ENCODE measurements at regions not wholly inside any gene's neighbourhood (a gene's known extent, or its start where the extent isn't known, plus 50 kb on each side); places are given as distances from the start of the nearest gene placed in this dataset.
"Not testable (repeated sequence)": the region's sequence is repeated elsewhere in the genome, so short reads cannot be mapped to it uniquely, and the experiment has no call there.

DNA sequence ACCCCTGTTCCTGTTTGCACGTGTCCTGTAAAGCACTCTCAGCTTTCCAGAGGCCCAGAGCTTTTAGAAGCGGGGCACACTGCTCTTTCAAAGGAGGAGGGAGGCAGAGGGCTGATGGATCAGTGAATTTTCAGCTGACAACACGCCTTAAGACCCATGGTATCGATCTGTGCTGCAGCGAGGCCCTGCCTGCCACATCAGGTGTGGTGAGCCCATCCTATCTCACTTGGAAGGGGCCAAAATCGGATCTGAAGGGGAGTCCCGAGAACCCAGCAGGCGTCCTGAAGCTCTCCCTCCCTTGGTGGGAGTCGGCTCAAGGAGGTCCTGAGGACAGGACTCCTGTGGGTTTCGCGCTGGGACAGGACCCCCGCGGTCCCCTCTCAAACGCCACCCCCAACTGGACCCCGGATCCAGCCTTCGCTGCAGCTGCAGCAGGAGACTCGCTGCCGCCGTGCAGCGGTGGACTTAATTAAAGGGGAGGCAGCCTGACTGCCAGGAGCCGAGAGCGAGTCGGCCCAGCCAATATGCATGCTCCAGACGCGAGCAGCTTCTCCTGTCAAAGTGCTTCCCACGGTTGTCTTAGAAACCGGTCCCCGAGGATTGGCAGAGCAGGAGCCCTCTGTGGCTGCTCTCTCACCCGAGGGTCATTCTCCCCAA is 580.0 kb upstream of the ZNF337 start:
- H3K36me3 ChIP-seq (ENCODE audit: control insufficient read depth, insufficient read depth, low read length), result no peaks in the 10 kb centered on the region
- no peaks in the 10 kb centered on the region for H3K4me1 ChIP-seq (ENCODE audit: control insufficient read depth, insufficient read depth, low read length)
- H3K9ac ChIP-seq (ENCODE audit: low read depth, low read length), result no peak overlapping the region
- H3K27me3 ChIP-seq (ENCODE audit: control insufficient read depth, insufficient read depth, low read length), result peaks cover 2% of the 10 kb centered on the region
- no peak overlapping the region for H3K4me3 ChIP-seq (ENCODE audit: low read depth, low read length)
- no peaks in the 10 kb centered on the region for H3K9me3 ChIP-seq (ENCODE audit: control insufficient read depth, insufficient read depth, low read length)

DNA sequence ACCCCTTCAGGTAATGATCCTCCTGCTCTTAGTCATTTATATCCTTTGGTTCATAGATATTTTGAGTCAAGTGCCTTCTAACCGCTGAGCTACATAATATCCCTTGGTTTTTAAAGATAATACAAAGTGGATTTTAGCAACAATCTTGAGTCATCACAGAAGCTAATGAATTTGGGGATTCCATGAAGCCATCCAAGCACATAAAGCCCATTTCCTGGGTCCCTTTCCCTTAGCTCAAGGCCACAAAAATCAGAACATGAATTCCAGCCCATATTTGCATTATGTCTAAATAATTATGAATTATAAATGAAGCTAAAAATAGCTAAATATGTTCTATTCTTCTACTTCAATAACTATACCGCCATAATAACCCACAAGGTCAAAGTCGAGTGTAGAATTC is 572.1 kb upstream of the ZNF337 start:
- H3K4me1 ChIP-seq (ENCODE audit: control insufficient read depth, insufficient read depth, low read length); H3K9ac ChIP-seq (ENCODE audit: low read depth, low read length); H3K9me3 ChIP-seq (ENCODE audit: control insufficient read depth, insufficient read depth, low read length); H3K4me3 ChIP-seq (ENCODE audit: low read depth, low read length); H3K36me3 ChIP-seq (ENCODE audit: control insufficient read depth, insufficient read depth, low read length); H3K27me3 ChIP-seq (ENCODE audit: control insufficient read depth, insufficient read depth, low read length): not testable (repeated sequence)

DNA sequence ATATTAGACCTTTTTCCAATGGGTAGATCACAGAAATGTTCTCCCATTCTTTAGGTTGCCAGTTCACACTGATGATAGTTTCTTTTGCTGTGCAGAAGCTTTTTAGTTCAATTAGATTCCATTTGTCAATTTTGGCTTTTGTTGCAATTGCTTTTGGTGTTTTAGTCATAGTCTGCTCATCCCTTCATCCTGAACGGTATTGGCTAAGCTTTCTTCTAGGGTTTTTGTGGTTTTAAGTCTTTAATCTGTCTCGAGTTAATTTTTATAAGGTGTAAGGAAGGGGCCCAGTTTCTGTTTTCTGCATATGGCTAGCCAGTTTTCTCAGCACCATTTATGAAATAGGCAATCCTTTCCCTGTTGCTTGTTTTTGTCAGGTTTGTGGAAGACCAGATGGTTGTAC is 564.3 kb upstream of the ZNF337 start:
- H3K9me3 ChIP-seq (ENCODE audit: control insufficient read depth, insufficient read depth, low read length); H3K4me3 ChIP-seq (ENCODE audit: low read depth, low read length); H3K27me3 ChIP-seq (ENCODE audit: control insufficient read depth, insufficient read depth, low read length); H3K9ac ChIP-seq (ENCODE audit: low read depth, low read length); H3K4me1 ChIP-seq (ENCODE audit: control insufficient read depth, insufficient read depth, low read length); H3K36me3 ChIP-seq (ENCODE audit: control insufficient read depth, insufficient read depth, low read length): not testable (repeated sequence)

DNA sequence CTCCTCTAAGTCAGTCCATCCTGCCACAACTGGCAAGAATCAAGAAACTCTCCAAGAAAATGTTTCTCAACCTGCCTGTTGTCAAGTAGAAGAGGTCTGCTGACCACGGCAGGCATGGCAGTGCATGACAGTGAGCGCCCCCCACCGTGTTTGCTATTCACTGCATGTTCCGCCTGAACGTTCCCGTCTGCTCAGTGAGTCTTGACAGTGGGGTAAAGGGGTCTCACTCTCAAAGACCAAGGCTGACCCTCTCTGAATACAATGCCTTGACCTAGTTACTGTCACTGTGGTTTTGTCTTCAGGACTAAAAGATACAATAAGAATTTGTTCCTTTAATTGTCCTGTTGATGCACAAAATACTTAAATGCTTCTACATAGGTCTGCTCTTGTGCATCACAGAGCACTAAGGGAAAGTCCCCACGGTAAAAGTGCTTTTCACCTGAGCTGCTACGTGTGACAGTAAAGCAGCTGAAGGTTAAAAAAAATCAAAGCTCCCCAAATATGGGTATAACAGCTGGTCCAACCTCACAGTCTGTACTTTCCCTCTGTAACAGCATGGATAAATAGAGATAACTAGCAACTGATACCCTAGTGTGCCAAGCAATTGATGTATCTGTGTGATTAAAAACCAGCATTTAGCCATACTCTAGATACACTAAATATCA is 555.8 kb upstream of the ZNF337 start:
- not testable (repeated sequence) for H3K4me1 ChIP-seq (ENCODE audit: control insufficient read depth, insufficient read depth, low read length); H3K9ac ChIP-seq (ENCODE audit: low read depth, low read length); H3K9me3 ChIP-seq (ENCODE audit: control insufficient read depth, insufficient read depth, low read length); H3K27me3 ChIP-seq (ENCODE audit: control insufficient read depth, insufficient read depth, low read length); H3K4me3 ChIP-seq (ENCODE audit: low read depth, low read length); H3K36me3 ChIP-seq (ENCODE audit: control insufficient read depth, insufficient read depth, low read length)

DNA sequence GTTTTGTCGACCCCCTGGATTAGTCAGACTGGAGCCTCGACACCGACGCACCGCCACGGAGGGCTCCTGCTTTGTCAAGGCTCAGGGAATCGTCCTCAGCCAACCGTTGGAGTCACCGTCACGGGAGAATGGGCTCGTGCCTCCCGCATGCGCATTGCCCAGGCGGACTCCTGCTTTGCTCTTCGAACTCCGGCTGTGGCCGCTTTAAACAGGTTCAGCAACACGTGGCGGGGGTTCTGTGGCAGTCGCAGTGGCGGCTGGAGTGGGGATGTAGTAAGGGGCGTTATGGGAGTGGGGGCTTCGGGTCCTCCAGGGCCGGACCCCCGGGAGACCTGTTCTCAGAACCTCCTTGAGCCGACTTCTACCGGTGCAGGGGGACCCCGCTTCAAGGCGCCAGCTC is 554.7 kb upstream of the ZNF337 start:
- H3K9me3 ChIP-seq (ENCODE audit: control insufficient read depth, insufficient read depth, low read length); H3K27me3 ChIP-seq (ENCODE audit: control insufficient read depth, insufficient read depth, low read length); H3K9ac ChIP-seq (ENCODE audit: low read depth, low read length); H3K4me3 ChIP-seq (ENCODE audit: low read depth, low read length); H3K36me3 ChIP-seq (ENCODE audit: control insufficient read depth, insufficient read depth, low read length); H3K4me1 ChIP-seq (ENCODE audit: control insufficient read depth, insufficient read depth, low read length): not testable (repeated sequence)

DNA sequence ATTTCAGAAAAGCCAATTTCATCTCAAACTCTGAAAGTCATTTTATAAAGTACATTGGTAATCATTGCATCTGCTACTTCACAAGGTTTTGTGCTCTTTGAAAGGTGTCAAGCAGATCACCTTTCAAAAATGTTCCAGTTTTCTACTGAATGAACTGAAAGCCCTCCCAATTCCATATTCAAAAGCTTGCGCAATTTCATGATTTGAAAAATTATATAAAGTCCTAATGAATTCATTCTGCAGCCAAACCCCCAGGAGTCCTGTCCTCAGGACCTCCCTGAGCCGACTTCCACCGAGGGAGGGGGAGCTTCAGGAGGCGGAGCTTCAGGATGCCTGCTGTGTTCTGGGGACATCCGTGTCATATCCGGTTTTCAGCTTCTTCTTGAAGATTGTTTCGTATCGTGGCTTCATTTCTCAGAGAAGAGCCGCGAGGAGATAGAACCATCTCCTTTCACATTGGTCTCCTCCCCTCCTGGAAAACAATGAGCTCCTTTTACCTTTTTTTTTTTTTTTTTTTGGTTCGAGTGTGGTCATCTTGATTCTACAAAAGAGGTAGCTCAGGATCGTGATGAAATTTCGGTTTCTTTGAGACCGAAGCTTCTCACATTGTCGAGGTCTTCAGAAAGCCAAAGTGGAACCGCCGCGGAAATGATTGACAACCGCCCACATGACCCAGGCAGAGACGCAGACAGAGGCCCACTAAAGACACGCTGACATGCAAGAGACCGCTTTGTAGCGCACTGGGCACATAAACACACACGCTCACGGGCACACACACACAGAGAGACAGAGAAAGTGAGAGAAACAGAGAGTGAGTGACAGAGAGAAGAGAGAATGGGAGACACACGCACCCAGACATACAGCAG is 553.8 kb upstream of the ZNF337 start:
- not testable (repeated sequence) for H3K9ac ChIP-seq (ENCODE audit: low read depth, low read length)

DNA sequence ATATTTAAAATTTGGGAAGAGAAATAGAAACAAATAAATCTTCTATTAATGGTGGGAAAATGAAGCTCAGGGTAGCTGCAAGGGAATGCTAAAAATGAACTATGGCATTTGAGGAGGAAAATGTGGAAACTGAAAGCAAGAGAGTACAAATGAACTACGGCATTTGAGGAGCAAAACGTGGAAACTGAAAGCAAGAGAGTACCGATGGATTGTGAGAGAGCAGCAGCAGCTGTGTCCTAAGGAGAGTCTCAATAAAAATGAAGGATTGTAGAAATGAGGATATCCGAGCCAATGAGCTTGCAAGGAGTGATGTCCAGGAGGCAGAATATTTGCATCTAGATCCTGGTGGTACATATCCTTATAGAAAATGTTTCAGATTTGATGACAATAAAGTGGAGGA is 547.1 kb upstream of the ZNF337 start:
- Histone ChIP-seq H3K9me3 (ENCODE audit: control insufficient read depth, insufficient read depth, low read length) (no peaks in the 10 kb centered on the region), H3K9ac (ENCODE audit: low read depth, low read length) (no peak overlapping the region), H3K4me1 (ENCODE audit: control insufficient read depth, insufficient read depth, low read length) (no peaks in the 10 kb centered on the region), H3K36me3 (ENCODE audit: control insufficient read depth, insufficient read depth, low read length) (no peaks in the 10 kb centered on the region), H3K27me3 (ENCODE audit: control insufficient read depth, insufficient read depth, low read length) (no peaks in the 10 kb centered on the region), H3K4me3 (ENCODE audit: low read depth, low read length) (no peak overlapping the region)

More for the DNA sequence above, 553.8 kb upstream of the ZNF337 start:
- H3K9me3 ChIP-seq (ENCODE audit: control insufficient read depth, insufficient read depth, low read length); H3K27me3 ChIP-seq (ENCODE audit: control insufficient read depth, insufficient read depth, low read length); H3K4me1 ChIP-seq (ENCODE audit: control insufficient read depth, insufficient read depth, low read length); H3K36me3 ChIP-seq (ENCODE audit: control insufficient read depth, insufficient read depth, low read length); H3K4me3 ChIP-seq (ENCODE audit: low read depth, low read length): not testable (repeated sequence)

DNA sequence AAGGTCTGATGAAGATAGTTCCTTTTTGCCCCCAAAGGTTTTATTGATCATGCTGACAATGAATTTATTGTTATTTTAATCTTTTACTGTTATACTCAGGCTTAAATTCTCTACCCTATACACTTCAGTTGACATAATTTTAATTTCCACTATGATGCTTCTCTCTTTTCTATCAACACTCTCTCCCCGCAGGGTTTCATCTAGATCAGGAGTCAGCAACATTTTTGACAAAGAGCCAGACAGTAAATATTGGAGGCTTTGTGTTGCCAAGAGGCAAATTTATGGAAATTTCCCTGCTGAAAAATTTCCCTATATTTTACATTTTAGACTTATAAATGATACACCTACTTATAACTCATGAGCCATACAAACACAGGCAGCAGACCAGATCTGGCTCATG is 524.0 kb upstream of the ZNF337 start:
- not testable (repeated sequence) for H3K4me1 ChIP-seq (ENCODE audit: control insufficient read depth, insufficient read depth, low read length); H3K9me3 ChIP-seq (ENCODE audit: control insufficient read depth, insufficient read depth, low read length); H3K9ac ChIP-seq (ENCODE audit: low read depth, low read length); H3K27me3 ChIP-seq (ENCODE audit: control insufficient read depth, insufficient read depth, low read length); H3K4me3 ChIP-seq (ENCODE audit: low read depth, low read length); H3K36me3 ChIP-seq (ENCODE audit: control insufficient read depth, insufficient read depth, low read length)

DNA sequence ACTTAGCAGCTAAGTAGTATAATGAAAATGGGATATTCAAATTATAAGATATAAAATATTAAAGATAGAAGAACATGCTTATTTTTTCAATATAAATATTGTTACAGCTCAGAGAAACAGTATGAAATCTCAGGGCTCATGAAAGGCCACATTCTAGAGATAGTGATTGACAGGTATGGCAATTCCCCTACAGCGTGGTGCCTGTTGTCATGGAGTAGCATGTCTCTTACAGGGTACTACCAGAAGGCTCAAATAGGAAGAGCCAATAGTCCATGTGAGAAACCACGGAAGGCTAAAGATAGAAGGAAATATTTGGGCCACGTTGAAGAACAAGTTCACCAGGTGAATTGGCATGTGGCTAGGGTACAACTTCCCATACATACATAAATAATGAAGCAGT is 522.9 kb upstream of the ZNF337 start:
- H3K36me3 ChIP-seq (ENCODE audit: control insufficient read depth, insufficient read depth, low read length); H3K27me3 ChIP-seq (ENCODE audit: control insufficient read depth, insufficient read depth, low read length); H3K4me3 ChIP-seq (ENCODE audit: low read depth, low read length); H3K9ac ChIP-seq (ENCODE audit: low read depth, low read length); H3K4me1 ChIP-seq (ENCODE audit: control insufficient read depth, insufficient read depth, low read length); H3K9me3 ChIP-seq (ENCODE audit: control insufficient read depth, insufficient read depth, low read length): not testable (repeated sequence)

DNA sequence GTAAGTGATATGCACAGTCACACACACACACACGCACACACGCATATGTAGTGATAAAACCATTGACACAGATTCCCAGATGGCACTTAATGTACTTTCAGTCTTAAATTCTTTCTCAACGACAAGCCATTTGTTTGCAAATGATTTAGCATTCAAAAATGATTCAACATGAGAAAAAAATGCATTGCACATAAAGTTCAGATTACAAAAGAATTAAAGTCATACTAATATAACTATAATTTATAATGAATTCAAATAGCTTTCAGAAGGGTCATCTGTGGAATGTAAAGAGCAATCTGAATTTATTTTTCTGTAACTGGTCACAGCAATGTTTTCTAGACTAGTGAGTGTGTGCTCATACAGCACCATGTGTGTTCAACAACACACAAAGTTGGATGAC is 521.6 kb upstream of the ZNF337 start:
- Histone ChIP-seq H3K27me3 (ENCODE audit: control insufficient read depth, insufficient read depth, low read length) (no peaks in the 10 kb centered on the region), H3K9me3 (ENCODE audit: control insufficient read depth, insufficient read depth, low read length) (no peaks in the 10 kb centered on the region), H3K36me3 (ENCODE audit: control insufficient read depth, insufficient read depth, low read length) (no peaks in the 10 kb centered on the region), H3K4me3 (ENCODE audit: low read depth, low read length) (no peak overlapping the region), H3K9ac (ENCODE audit: low read depth, low read length) (no peak overlapping the region), H3K4me1 (ENCODE audit: control insufficient read depth, insufficient read depth, low read length) (no peaks in the 10 kb centered on the region)

DNA sequence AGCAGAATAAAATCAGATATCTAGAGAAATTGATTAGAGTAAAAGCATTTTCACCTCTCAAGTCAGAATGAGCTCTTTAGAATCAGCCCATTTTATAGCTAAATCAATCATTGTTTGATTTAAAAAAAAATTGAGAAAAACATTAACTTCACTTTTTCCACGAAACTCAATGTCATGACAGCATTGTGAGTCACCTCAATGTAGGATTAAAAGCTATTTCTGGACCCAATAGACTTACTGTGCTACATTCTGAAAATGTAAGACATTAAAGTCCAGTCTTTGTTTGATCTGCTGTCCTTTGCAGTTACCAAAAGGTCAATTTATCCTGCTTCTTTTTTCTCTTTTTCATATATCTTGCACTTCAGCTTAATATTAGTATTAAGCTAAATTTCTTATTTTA is 519.4 kb upstream of the ZNF337 start:
- H3K9me3 ChIP-seq (ENCODE audit: control insufficient read depth, insufficient read depth, low read length), result no peaks in the 10 kb centered on the region
- H3K4me3 ChIP-seq (ENCODE audit: low read depth, low read length), result no peak overlapping the region
- H3K9ac ChIP-seq (ENCODE audit: low read depth, low read length), result no peak overlapping the region

DNA sequence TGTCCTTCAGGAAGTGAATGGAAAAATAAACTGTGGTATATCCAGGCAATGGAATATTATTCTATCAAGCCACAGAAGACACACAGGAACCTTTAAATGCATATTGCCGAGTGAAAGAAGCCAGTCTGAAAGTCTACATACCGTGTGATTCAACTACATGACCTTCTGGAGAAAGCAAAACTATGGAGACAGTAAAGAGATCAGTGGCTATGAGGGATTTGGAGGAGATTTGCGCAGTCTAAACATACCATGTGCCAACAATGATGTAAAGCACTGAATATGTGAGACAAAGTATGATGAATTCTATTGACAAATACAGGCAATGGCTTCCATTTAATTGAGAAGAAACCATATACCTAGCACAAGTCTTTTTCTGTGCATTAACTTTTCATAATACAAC is 518.3 kb upstream of the ZNF337 start:
- no peak overlapping the region for H3K9ac ChIP-seq (ENCODE audit: low read depth, low read length)
- H3K36me3 ChIP-seq (ENCODE audit: control insufficient read depth, insufficient read depth, low read length), result no peaks in the 10 kb centered on the region
- H3K4me3 ChIP-seq (ENCODE audit: low read depth, low read length), result no peak overlapping the region
- H3K9me3 ChIP-seq (ENCODE audit: control insufficient read depth, insufficient read depth, low read length), result no peaks in the 10 kb centered on the region
- H3K4me1 ChIP-seq (ENCODE audit: control insufficient read depth, insufficient read depth, low read length), result no peaks in the 10 kb centered on the region
- H3K27me3 ChIP-seq (ENCODE audit: control insufficient read depth, insufficient read depth, low read length), result peaks cover 11% of the 10 kb centered on the region

More for the DNA sequence above, 519.4 kb upstream of the ZNF337 start:
- peaks cover 8% of the 10 kb centered on the region for H3K27me3 ChIP-seq (ENCODE audit: control insufficient read depth, insufficient read depth, low read length)
- H3K4me1 ChIP-seq (ENCODE audit: control insufficient read depth, insufficient read depth, low read length), result no peaks in the 10 kb centered on the region
- no peaks in the 10 kb centered on the region for H3K36me3 ChIP-seq (ENCODE audit: control insufficient read depth, insufficient read depth, low read length)

Data from iPS-15b (cell line).